HEK293 (cell line): ENCODE measurements at regions not wholly inside any gene's neighbourhood (a gene's known extent, or its start where the extent isn't known, plus 50 kb on each side); places are given as distances from the start of the nearest gene placed in this dataset.

Source experiments
- CTCF ChIP-seq: fragments of 450-650 bp; formaldehyde crosslinking; IDR thresholded peaks from 2 replicates; pipeline ENCODE4 v1.5.1; 2016; ENCODE audit warnings: missing biosample characterization, missing genetic modification characterization
- ZEB2 ChIP-seq: fragments of 450-650 bp; formaldehyde crosslinking; IDR thresholded peaks from 2 replicates; pipeline ENCODE4 v1.5.1; 2016; ENCODE audit warnings: missing biosample characterization, missing genetic modification characterization
- ZFP3 ChIP-seq: fragments of 450-650 bp; formaldehyde crosslinking; IDR thresholded peaks from 2 replicates; pipeline ENCODE4 v1.5.1; 2016; ENCODE audit warnings: low read depth, missing biosample characterization, missing genetic modification characterization
- ZNF112 ChIP-seq: fragments of 450-650 bp; formaldehyde crosslinking; IDR thresholded peaks from 2 replicates; pipeline ENCODE4 v1.5.0; 2017; ENCODE audit warnings: missing biosample characterization, missing genetic modification characterization
- ZNF26 ChIP-seq: fragments of 450-650 bp; formaldehyde crosslinking; IDR thresholded peaks from 2 replicates; pipeline ENCODE4 v1.5.1; 2016; ENCODE audit warnings: missing biosample characterization, missing genetic modification characterization
- ZNF777 ChIP-seq: fragments of 450-650 bp; formaldehyde crosslinking; IDR thresholded peaks from 2 replicates; pipeline ENCODE4 v1.5.1; 2017; ENCODE audit warnings: missing biosample characterization, missing genetic modification characterization, borderline replicate concordance

- TF ChIP-seq ZEB2 (tag by site-specific recombination): no peak
- TF ChIP-seq ZNF112 (tag by site-specific recombination): no peak
- no peak for TF ChIP-seq CTCF
- TF ChIP-seq ZNF777: no peak
- TF ChIP-seq ZFP3: no peak
- TF ChIP-seq ZNF26 (tag by site-specific recombination): no peak
Observed at GRCh38 chr11:98828986-98829708, 191.6 kb upstream of the CNTN5 start.
